Esophagus muscularis mucosa (tissue), 4 donors: ENCODE measurements at regions not wholly inside any gene's neighbourhood (a gene's known extent, or its start where the extent isn't known, plus 50 kb on each side); places are given as distances from the start of the nearest gene placed in this dataset.
A peak's percentile ranks its signal among the peaks of the same experiment; 100 is the strongest.

ENCODE experiments used
- DNase-seq: peaks from one replicate; pipeline ENCODE4 v3.0.0-alpha.2; 2017; ENCODE audit errors: extremely low spot score
- H3K27ac ChIP-seq, 4 donors: fragments of 200-600 bp; sonication (generic); replicated peaks in 1 of 4; 1 replicate in 3 of 4; 2 replicates in 1 of 4; pipeline ENCODE4 v1.5.1; 2016 to 2019; ENCODE audit warnings: mild to moderate bottlenecking in 1 of 4
- H3K27me3 ChIP-seq, 4 donors: fragments of 200-600 bp; sonication (generic); one replicate each; pipeline versions ENCODE4 v1.5.1 to v1.6.0; 2016 to 2019
- H3K36me3 ChIP-seq, 4 donors: fragments of 200-600 bp; sonication (generic); one replicate each; pipeline ENCODE4 v1.5.1; 2016 to 2019
- H3K4me1 ChIP-seq, 4 donors: fragments of 200-600 bp; sonication (generic); one replicate each; pipeline ENCODE4 v1.5.1; 2016 to 2019
- H3K4me3 ChIP-seq, 4 donors: fragments of 200-600 bp; sonication (generic); 1 replicate in 2 of 4; 2 replicates in 2 of 4; pipeline ENCODE4 v1.5.1; 2016 to 2019; ENCODE audit warnings: mild to moderate bottlenecking in 4 of 4, moderate library complexity in 1 of 4
- H3K9me3 ChIP-seq, 4 donors: fragments of 200-600 bp; sonication (generic); 1 replicate in 3 of 4; 2 replicates in 1 of 4; pipeline ENCODE4 v1.5.1; 2016 to 2019
- EP300 ChIP-seq: sonication (generic); formaldehyde crosslinking; IDR thresholded peaks from one replicate; pipeline ENCODE4 v1.6.1; 2017; ENCODE audit warnings: antibody characterized with exemption
- POLR2A ChIP-seq: fragments of 450-650 bp; IDR thresholded peaks from one replicate; pipeline ENCODE4 v1.6.1; 2017; ENCODE audit warnings: antibody characterized with exemption, moderate library complexity, mild to moderate bottlenecking, low read depth
- POLR2AphosphoS5 ChIP-seq, 2 donors: sonication (generic); formaldehyde crosslinking; IDR thresholded peaks; one replicate each; pipeline ENCODE4 v1.6.1; 2017; ENCODE audit warnings: antibody characterized with exemption in 2 of 2
- WGBS: methylation state at CpG from one replicate; pipeline ENCODE4 v1.1.5; 2018; 5-methylcytosine and 5-hydroxymethylcytosine counted together
- intact Hi-C: fragments of 100-400 bp; cut with DNase I; formaldehyde crosslinking; loops from one replicate; pipeline ENCODE4 v1.15.1; 2023
- TF ChIP-seq, protein P1 (sequence below), 3 experiments: fragments of 200-600 bp in 2 of 3; fragments of 450-650 bp in 1 of 3; sonication (generic) in 2 of 3; IDR thresholded peaks; one replicate each; pipeline ENCODE4 v1.5.1; 2017 to 2019; ENCODE audit warnings: antibody characterized with exemption in 3 of 3, mild to moderate bottlenecking in 2 of 3, moderate library complexity in 1 of 3

DNA sequence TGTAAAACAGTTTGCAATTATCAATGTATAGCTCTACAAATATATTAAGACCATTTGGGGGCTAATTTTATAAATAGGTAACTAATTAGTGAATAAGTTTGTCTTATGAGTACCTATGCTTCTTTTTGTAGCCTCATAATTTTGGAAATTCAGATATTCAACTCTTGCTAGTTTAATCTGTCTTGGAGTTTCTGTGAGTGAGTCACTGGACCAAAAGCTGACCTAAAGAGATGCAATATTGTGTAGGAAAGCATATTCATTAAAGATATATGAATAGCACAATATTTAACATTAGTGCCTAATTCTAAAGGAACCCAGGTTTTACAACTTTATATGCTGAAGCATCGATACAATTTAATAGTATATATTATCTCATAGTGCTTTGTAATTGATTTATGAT, 161.3 kb upstream of the PCDH18 start:
- DNase-seq: no peak
- no peaks in the 10 kb centered on the region for H3K27me3 ChIP-seq
- 66% methylated on average over 1 of the region's 1 CpG for WGBS
- peaks cover 0 to 29% (median 11%) of the 10 kb centered on the region in 4 donors for H3K4me1 ChIP-seq
- peak overlapping the region in 1 of 4 donors; percentile 22 for H3K27ac ChIP-seq
- no peaks in the 10 kb centered on the region for H3K36me3 ChIP-seq
- intact Hi-C loops: no loop called here
- H3K9me3 ChIP-seq: no peaks in the 10 kb centered on the region
- no peak for TF ChIP-seq POLR2AphosphoS5 (IDR thresholded peaks at IDR 0.05)
- TF ChIP-seq, protein P1, sequence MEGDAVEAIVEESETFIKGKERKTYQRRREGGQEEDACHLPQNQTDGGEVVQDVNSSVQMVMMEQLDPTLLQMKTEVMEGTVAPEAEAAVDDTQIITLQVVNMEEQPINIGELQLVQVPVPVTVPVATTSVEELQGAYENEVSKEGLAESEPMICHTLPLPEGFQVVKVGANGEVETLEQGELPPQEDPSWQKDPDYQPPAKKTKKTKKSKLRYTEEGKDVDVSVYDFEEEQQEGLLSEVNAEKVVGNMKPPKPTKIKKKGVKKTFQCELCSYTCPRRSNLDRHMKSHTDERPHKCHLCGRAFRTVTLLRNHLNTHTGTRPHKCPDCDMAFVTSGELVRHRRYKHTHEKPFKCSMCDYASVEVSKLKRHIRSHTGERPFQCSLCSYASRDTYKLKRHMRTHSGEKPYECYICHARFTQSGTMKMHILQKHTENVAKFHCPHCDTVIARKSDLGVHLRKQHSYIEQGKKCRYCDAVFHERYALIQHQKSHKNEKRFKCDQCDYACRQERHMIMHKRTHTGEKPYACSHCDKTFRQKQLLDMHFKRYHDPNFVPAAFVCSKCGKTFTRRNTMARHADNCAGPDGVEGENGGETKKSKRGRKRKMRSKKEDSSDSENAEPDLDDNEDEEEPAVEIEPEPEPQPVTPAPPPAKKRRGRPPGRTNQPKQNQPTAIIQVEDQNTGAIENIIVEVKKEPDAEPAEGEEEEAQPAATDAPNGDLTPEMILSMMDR (IDR thresholded peaks at IDR 0.05): no peak
- no peak for TF ChIP-seq EP300
- no peak for TF ChIP-seq POLR2A
- no peak overlapping the region for H3K4me3 ChIP-seq

DNA sequence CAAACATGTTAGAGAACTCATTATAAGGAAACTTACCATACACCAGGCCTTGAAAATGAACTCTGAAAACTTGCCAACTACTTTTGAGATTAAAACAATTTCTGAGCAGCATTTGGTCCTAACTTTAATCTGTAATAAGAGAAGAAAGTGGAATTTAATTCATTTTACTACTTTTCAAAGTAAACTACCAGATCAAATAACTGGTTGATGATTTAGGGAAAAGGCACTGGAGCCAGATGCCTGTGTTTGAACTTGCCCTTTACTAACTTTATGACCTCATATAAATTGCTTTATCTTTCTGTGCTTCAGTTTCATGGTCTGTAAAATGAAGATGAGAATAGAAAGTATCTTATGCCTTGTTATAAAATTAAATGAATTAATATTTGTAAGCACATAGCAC, 159.9 kb upstream of the PCDH18 start:
- Histone ChIP-seq H3K9me3 (no peaks in the 10 kb centered on the region), H3K36me3 (no peaks in the 10 kb centered on the region), H3K4me3 (no peak overlapping the region), H3K27ac (no peak overlapping the region), H3K4me1 (peaks cover 0 to 29% (median 11%) of the 10 kb centered on the region in 4 donors), H3K27me3 (no peaks in the 10 kb centered on the region)
- intact Hi-C loops: no loop called here
- no peak for DNase-seq
- TF ChIP-seq POLR2A (no peak), EP300 (no peak), POLR2AphosphoS5 (IDR thresholded peaks at IDR 0.05) (no peak)
- TF ChIP-seq, protein P1 (IDR thresholded peaks at IDR 0.05): no peak

DNA sequence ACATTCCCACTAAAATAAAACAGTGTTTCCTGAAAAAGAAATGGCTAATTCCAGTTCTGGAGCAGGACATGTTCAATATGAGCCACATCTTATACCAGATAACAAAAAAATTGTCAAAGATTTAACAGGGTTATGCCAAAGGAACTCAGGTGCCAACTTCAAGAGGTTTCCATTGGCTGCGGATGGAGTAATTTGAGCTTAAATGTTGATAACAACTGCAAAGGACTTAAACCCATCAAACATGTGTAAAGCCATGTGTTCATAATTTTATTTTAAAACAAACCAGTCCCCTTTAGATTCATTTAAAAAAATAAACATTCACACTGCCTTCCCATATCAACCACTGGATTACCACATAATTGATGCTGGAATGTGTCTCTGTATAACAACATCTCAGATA, 156.4 kb upstream of the PCDH18 start:
- TF ChIP-seq POLR2AphosphoS5 (IDR thresholded peaks at IDR 0.05) (no peak), POLR2A (no peak), EP300 (no peak)
- TF ChIP-seq, protein P1 (IDR thresholded peaks at IDR 0.05): no peak
- no peaks in the 10 kb centered on the region for H3K36me3 ChIP-seq
- DNase-seq: no peak
- H3K4me3 ChIP-seq: no peak overlapping the region
- H3K27me3 ChIP-seq: no peaks in the 10 kb centered on the region
- intact Hi-C loops: no loop called here
- peaks cover 0 to 11% (median 2%) of the 10 kb centered on the region in 4 donors for H3K4me1 ChIP-seq
- 95% methylated on average over 1 of the region's 1 CpG for WGBS
- no peak overlapping the region for H3K27ac ChIP-seq
- H3K9me3 ChIP-seq: no peaks in the 10 kb centered on the region

DNA sequence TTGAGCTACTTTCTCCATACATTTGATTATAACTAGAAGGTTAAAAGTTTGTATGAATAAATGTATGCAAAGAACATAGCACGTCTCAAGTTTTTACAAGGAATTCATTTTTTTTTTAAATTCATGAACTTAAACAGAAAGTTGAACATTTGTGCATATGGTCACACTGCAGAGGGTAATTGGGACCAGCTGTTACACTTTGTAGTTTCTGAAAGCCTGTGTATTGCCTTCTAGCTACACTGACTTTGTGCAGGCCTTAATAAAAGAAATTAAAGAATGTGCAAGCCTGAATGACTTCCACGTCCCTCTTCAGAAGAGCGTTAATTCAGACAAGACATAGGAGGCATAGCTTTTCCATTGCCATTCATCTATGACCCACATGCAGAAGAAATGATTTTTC, 153.1 kb upstream of the PCDH18 start:
- Histone ChIP-seq H3K27me3 (no peaks in the 10 kb centered on the region), H3K9me3 (no peaks in the 10 kb centered on the region), H3K36me3 (no peaks in the 10 kb centered on the region), H3K4me3 (no peak overlapping the region), H3K4me1 (no peaks in the 10 kb centered on the region), H3K27ac (no peak overlapping the region)
- no peak for DNase-seq
- TF ChIP-seq POLR2AphosphoS5 (IDR thresholded peaks at IDR 0.05) (no peak), POLR2A (no peak), EP300 (no peak)
- TF ChIP-seq, protein P1 (IDR thresholded peaks at IDR 0.05): no peak
- intact Hi-C loops: no loop called here
- WGBS: 59% methylated on average over 3 of the region's 3 CpGs

DNA sequence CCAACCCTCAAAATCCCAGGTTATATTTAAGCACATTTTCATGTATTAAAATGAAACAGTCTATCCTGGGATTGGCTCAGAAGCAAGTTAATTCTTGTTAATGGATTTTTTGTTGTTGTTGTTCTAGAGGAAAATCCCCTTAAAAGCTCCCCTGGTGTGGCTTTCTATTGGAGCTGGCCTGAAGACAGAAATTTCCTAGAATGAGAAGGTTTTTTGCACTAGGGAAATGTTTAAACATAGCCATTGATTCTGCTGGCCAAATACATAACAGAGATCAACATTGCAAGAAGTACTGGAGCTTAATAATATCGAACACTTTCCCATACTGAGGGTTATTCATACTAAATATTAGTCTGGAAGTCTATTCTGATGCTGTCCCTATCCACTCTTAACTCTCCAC, 148.8 kb upstream of the PCDH18 start:
- WGBS: 90% methylated on average over 1 of the region's 1 CpG

More for the DNA sequence above, 148.8 kb upstream of the PCDH18 start:
- intact Hi-C loops: no loop called here
- H3K27me3 ChIP-seq: no peaks in the 10 kb centered on the region
- H3K27ac ChIP-seq: no peak overlapping the region
- peaks cover 0 to 9% (median 2%) of the 10 kb centered on the region in 4 donors for H3K4me1 ChIP-seq
- TF ChIP-seq, protein P1 (IDR thresholded peaks at IDR 0.05): no peak
- TF ChIP-seq POLR2AphosphoS5 (IDR thresholded peaks at IDR 0.05) (no peak), EP300 (no peak), POLR2A (no peak)
- H3K9me3 ChIP-seq: no peaks in the 10 kb centered on the region
- DNase-seq: no peak
- no peaks in the 10 kb centered on the region for H3K36me3 ChIP-seq
- no peak overlapping the region for H3K4me3 ChIP-seq
